ENCODE measurements at regions not wholly inside any gene's neighbourhood (a gene's known extent, or its start where the extent isn't known, plus 50 kb on each side); places are given as distances from the start of the nearest gene placed in this dataset.

- TF ChIP-seq POLR2A (IDR thresholded peaks at IDR 0.05) = no peak
- no peak for TF ChIP-seq EP300 (IDR thresholded peaks at IDR 0.05)
- no peak for TF ChIP-seq CTCF (IDR thresholded peaks at IDR 0.05)
Observed at GRCh38 chr5:126168785-126169184, 254.4 kb upstream of the GRAMD2B start.

Data from suprapubic skin (tissue), 3 donors.